GM10266 (cell line): ENCODE measurements at regions not wholly inside any gene's neighbourhood (a gene's known extent, or its start where the extent isn't known, plus 50 kb on each side); places are given as distances from the start of the nearest gene placed in this dataset.
"Not testable (repeated sequence)": the region's sequence is repeated elsewhere in the genome, so short reads cannot be mapped to it uniquely, and the experiment has no call there.

ENCODE experiments used
- DNase-seq: peaks from one replicate; pipeline ENCODE4 v3.0.0; 2012; ENCODE audit errors: extremely low spot score
- TF ChIP-seq, protein P1 (sequence below): IDR thresholded peaks from 2 replicates; pipeline ENCODE4 v1.5.1; 2012; ENCODE audit warnings: mild to moderate bottlenecking, low read depth; ENCODE audit not compliant: control insufficient read depth, insufficient read depth; ENCODE audit errors: missing control alignments

DNA sequence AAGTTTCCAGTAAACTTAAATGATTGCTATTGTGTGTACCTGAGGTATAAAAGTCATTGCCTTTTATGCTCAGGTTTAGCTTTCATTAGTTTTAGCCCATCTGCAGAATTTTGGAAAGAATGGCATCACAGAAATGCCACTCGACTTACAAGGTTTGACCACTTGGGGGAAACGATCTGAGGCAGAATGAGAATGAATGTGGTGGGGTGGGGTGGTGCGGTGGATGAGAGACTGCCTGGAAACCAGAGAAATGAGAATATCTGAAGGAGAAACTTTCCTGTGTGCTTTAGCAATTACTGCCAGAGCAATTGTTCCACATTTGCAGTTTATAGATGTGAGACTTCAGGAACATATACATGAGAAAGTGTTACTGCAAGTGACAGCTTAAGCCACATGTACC is 225.4 kb upstream of the PDE3A start:
- TF ChIP-seq, protein P1, sequence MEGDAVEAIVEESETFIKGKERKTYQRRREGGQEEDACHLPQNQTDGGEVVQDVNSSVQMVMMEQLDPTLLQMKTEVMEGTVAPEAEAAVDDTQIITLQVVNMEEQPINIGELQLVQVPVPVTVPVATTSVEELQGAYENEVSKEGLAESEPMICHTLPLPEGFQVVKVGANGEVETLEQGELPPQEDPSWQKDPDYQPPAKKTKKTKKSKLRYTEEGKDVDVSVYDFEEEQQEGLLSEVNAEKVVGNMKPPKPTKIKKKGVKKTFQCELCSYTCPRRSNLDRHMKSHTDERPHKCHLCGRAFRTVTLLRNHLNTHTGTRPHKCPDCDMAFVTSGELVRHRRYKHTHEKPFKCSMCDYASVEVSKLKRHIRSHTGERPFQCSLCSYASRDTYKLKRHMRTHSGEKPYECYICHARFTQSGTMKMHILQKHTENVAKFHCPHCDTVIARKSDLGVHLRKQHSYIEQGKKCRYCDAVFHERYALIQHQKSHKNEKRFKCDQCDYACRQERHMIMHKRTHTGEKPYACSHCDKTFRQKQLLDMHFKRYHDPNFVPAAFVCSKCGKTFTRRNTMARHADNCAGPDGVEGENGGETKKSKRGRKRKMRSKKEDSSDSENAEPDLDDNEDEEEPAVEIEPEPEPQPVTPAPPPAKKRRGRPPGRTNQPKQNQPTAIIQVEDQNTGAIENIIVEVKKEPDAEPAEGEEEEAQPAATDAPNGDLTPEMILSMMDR: peak; percentile 15
- no peak for DNase-seq

DNA sequence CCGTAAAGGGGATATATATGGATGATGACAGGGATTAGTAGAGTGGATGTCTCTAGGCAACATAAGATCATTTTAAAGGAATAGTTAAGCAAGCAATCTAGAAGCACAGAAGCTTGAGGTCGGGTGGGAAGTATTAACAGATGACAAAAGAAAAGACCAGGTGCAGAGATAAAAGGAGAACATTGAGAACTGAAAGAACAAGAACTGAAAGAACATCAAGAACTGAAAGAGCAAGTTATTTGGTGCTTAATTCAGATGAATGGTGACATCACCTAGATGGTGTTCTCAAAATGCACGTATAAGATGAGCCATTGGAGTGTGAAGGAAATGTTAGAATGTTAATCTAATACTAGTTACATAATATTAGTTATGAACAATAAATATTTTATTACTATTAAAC is 224.0 kb upstream of the PDE3A start:
- DNase-seq: peak; percentile 37
- TF ChIP-seq, protein P1: no peak

DNA sequence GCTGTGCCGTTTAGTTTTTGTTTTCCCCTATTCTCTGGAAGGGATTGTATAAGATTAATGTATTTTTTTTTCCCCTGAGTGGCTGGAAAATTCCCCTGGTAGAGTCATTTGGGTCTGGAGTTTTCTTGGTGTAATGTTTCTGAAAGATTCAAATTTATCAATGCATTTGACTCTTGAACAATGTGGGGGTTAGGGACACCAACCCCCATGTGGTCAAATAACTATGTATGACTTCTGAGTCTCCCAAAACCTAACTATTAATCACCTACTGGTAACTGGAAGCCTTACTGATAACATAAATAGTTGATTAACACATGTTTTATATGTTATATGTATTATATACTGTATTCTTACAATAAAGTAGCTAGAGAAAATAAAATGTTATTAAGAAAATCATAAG is 220.1 kb upstream of the PDE3A start:
- TF ChIP-seq, protein P1: no peak
- no peak for DNase-seq

DNA sequence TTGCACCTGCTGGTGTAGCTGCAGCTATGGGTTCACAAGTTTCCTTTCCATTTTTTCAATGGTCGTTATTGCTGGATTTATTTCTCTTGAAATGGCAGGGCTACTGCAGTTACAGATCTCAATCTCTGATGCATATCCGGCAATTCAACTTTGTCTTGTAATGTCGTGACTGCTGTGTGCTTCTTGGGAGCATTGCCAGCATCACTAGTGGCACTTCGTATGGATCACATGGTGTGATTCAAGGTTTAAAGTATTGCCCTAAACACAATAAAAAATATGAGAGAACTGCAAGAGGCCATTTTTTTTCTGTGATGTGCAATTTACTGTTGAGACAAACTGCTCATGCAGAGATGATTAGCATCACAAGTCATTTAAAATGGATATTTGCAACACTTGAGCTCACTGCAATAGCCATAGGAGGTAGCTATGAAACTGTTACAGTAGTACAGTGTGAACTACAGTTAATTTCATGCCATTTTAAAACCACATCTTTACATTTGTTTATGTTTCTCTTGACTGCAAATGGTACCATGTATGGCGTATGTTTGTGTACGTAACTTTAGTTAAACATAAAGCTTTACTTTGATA is 217.4 kb upstream of the PDE3A start:
- DNase-seq: no peak

DNA sequence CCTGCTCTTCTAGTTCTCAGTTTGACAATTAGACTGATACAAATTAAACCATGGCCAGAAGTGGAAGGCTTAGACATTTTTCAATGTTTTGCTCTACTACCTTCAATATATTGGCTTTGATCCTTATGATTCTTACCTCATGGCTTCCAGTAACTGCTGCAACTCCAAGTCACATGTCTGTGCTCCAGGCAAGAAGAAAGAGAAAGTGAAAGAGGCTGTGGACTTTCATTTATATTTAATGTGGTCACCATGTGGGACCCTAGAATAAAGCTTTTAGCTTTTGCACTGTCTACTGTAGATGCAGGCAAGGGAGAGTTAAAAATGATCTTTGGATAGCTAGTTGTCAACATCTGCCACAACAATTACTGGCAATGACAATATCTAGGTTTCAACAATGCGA is 214.3 kb upstream of the PDE3A start:
- TF ChIP-seq, protein P1: no peak
- no peak for DNase-seq

More for the DNA sequence above, 217.4 kb upstream of the PDE3A start:
- TF ChIP-seq, protein P1: no peak

DNA sequence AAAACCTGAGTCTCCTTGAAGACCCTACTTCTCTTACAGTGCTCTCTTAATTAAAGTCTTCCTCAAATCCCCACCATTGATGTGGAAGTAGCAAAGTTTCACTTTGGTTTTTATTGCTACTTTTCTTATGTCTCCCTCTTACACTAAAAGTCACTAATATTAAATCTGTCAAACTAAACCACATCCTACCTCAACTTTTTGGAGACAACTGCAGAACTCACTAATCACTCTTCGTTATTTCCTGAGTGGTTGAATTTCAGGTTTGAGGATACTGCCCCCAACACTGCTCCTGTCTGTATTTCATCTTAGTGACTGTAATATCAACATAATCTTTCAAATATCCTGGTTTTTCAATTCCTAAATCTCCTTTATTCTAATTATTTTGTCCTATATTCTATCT is 213.0 kb upstream of the PDE3A start:
- TF ChIP-seq, protein P1: no peak
- DNase-seq: no peak

DNA sequence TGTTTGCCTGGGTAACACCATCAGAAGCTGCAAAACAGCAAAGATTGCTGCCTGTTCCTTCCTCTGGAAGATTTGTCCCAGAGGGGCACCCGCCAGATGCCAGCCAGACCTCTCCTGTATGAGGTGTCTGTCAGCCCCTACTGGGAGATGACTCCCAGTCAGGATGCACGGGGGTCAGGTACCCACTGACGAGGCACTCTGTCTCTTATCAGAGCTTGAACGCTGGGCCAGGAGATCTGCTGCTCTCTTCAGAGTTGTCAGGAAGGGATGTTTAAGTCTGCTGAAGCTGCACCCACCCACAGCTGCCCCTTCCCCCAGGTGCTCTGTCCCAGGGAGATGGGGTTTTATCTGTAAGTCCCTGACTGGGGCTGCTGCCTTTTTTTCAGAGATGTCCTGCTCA is 207.4 kb upstream of the PDE3A start:
- not testable (repeated sequence) for DNase-seq

DNA sequence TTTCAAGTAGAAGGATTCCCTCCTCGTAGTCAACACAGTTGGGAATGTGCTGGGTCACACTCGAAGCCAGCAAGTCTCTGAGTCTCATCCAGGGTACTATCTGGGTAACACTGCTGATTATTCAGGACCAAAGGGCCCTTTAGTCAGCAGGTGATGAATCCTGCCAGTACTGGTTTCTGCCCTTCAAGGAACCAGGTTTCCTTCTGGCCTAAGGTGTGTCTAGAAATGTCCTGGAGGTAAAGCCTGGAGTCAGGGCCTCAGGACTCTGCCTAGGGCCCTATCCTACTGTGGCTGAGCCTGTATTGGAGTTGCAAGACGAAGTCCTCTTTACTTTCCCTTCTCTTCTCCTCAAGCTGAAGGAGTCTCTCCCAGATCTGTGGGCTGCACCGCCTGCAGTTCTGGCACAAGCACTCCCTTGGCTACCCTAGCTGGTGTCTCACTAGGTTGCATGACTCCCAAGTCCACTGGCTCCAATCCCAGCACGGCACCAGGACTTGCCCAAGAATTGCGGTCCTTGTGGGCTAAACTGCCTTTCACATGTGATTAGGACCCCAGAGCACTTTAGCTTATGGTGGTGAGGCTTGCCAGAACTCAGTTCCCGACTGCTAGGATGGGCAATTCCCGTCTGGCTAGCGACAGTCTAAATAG is 193.7 kb upstream of the PDE3A start:
- TF ChIP-seq, protein P1: no peak
- no peak for DNase-seq
